Calu3 (cell line): ENCODE measurements at regions not wholly inside any gene's neighbourhood (a gene's known extent, or its start where the extent isn't known, plus 50 kb on each side); places are given as distances from the start of the nearest gene placed in this dataset.

ENCODE experiments used
- BruUV-seq: library from RNA; stranded (reverse); fragments of 400-500 nt; replicated peaks from 2 replicates; lab custom pipeline; 2021; lab: Mats Ljungman, UMichigan
- CTCF ChIA-PET: fragments of 300-600 bp; sonication (Branson Sonifier 250); formaldehyde crosslinking; loops from one replicate; lab custom pipeline; 2022; ENCODE audit warnings: antibody characterized with exemption; lab: Charles Lee
- DNase-seq: peaks from one replicate; pipeline ENCODE4 v3.0.0; 2022
- H3K27ac Mint-ChIP-seq: one replicate; pipeline ENCODE4 v1.8.0; 2022; ENCODE audit warnings: mixed read lengths; ENCODE audit not compliant: unreplicated experiment
- H3K27me3 Mint-ChIP-seq: one replicate; pipeline ENCODE4 v1.8.0; 2022; ENCODE audit warnings: mixed read lengths; ENCODE audit not compliant: unreplicated experiment
- H3K36me3 Mint-ChIP-seq: one replicate; pipeline ENCODE4 v1.8.0; 2022; ENCODE audit warnings: mild to moderate bottlenecking, moderate library complexity, mixed read lengths; ENCODE audit not compliant: insufficient read depth, unreplicated experiment
- H3K4me1 Mint-ChIP-seq: one replicate; pipeline ENCODE4 v1.8.0; 2022; ENCODE audit warnings: mild to moderate bottlenecking, low read depth, mixed read lengths; ENCODE audit not compliant: unreplicated experiment
- H3K4me3 Mint-ChIP-seq: one replicate; pipeline ENCODE4 v1.8.0; 2022; ENCODE audit warnings: mild to moderate bottlenecking, low read depth, moderate library complexity, mixed read lengths; ENCODE audit not compliant: unreplicated experiment
- H3K9me3 Mint-ChIP-seq: one replicate; pipeline ENCODE4 v1.8.0; 2022; ENCODE audit warnings: low read depth, mixed read lengths; ENCODE audit not compliant: unreplicated experiment
- CTCF ChIP-seq: fragments of 200-600 bp; IDR thresholded peaks from one replicate; pipeline ENCODE4 v1.8.0; 2022; ENCODE audit warnings: antibody characterized with exemption; ENCODE audit not compliant: unreplicated experiment
- intact Hi-C: fragments of 100-400 bp; cut with micrococcal nuclease; formaldehyde crosslinking; loops from one replicate; pipeline ENCODE4 v1.10.0; 2022; ENCODE audit not compliant: unreplicated experiment

GRCh38 chr9:38229504-38230155 is 160.6 kb upstream of the SHB start:
- intact Hi-C loops = no loop called here
- no peak for TF ChIP-seq CTCF
- Mint-ChIP-seq H3K9me3 (peaks cover 3% of the 10 kb centered on the region), H3K36me3 (peaks cover 11% of the 10 kb centered on the region), H3K27ac (no peak overlapping the region), H3K27me3 (no peaks in the 10 kb centered on the region), H3K4me3 (no peak overlapping the region), H3K4me1 (no peaks in the 10 kb centered on the region)
- CTCF ChIA-PET = no interaction called here
- BruUV-seq = no TSS peak
- no peak for DNase-seq

GRCh38 chr9:38229104-38229500 is 160.1 kb upstream of the SHB start:
- no peaks in the 10 kb centered on the region for H3K4me1 Mint-ChIP-seq

DNA sequence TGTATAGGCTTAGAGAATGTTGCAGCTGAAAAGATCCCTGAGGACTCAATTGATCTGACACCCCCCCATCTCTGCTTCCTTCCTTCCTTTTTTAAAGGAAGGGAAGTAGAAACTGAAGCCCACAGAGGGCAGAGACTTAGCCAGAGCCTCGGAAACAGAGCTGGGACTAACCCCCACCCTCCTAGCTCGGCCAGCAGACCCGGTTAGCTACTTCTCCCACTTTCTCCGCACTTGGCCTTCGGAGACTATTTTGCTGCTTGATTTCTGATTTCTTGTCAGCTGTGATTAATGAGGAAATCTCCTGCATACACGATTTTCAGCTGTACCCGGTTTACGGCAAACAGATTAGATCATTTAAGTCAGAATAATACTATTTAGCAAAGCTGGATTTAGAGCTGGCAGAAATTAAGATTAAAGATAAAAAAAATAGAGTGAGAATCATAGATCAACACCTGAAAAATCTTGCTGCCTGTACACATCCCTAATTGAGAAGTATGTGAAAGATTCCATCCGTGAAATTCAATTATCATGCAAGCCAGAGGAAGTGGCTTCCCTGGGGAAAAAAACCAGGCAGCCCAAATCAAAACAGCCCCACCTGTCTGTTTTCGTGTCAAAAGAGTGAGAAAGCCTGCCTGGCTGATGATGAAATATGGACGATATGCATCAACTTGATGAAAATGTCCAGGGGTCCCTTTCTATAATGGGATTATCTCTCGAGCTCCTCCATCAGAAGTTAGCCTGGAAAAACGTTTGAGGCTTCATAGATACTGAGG is 159.5 kb upstream of the SHB start:
- CTCF ChIA-PET = no interaction called here
- H3K27ac Mint-ChIP-seq = no peak overlapping the region
- TF ChIP-seq CTCF = no peak
- intact Hi-C loops = no loop called here
- H3K4me3 Mint-ChIP-seq = no peak overlapping the region
- peaks cover 3% of the 10 kb centered on the region for H3K9me3 Mint-ChIP-seq
- no TSS peak for BruUV-seq
- no peak for DNase-seq
- H3K27me3 Mint-ChIP-seq = no peaks in the 10 kb centered on the region
- peaks cover 11% of the 10 kb centered on the region for H3K36me3 Mint-ChIP-seq
- no peaks in the 10 kb centered on the region for H3K4me1 Mint-ChIP-seq

More at GRCh38 chr9:38229104-38229500, 160.1 kb upstream of the SHB start:
- CTCF ChIA-PET = no interaction called here
- no peak overlapping the region for H3K27ac Mint-ChIP-seq
- intact Hi-C loops = no loop called here
- no peaks in the 10 kb centered on the region for H3K27me3 Mint-ChIP-seq
- no peak for DNase-seq
- H3K9me3 Mint-ChIP-seq = peaks cover 3% of the 10 kb centered on the region
- peaks cover 11% of the 10 kb centered on the region for H3K36me3 Mint-ChIP-seq
- BruUV-seq = no TSS peak
- TF ChIP-seq CTCF = no peak
- H3K4me3 Mint-ChIP-seq = no peak overlapping the region

DNA sequence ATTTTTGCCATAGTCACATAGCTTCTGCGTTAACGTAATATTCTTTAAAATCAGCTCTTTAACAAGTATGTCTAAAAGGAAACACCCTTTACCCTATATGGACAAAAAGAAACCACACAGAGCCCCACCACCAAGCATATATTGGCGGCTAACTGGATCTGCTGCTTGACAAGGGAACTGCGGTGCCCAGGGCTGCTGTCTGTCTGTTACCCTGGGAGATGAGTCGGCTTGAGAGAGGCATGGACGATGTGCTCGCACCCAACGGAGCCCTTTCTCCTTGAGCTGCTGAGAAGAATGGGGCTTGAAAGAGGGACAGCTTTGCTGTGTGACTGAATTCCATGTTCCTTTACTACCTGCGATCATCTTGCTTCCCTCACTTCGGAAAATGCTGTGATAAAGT is 158.6 kb upstream of the SHB start:
- BruUV-seq = TSS peak; percentile 37
- H3K27ac Mint-ChIP-seq = no peak overlapping the region
- H3K27me3 Mint-ChIP-seq = no peaks in the 10 kb centered on the region
- CTCF ChIA-PET = no interaction called here
- H3K36me3 Mint-ChIP-seq = peaks cover 11% of the 10 kb centered on the region
- peaks cover 3% of the 10 kb centered on the region for H3K9me3 Mint-ChIP-seq
- intact Hi-C loops = no loop called here
- H3K4me1 Mint-ChIP-seq = no peaks in the 10 kb centered on the region
- no peak overlapping the region for H3K4me3 Mint-ChIP-seq
- DNase-seq = no peak
- no peak for TF ChIP-seq CTCF
